Mononuclear cell (primary cell): ENCODE measurements at regions not wholly inside any gene's neighbourhood (a gene's known extent, or its start where the extent isn't known, plus 50 kb on each side); places are given as distances from the start of the nearest gene placed in this dataset.

Experiments
- H3K27me3 ChIP-seq: 2 replicates; pipeline ENCODE4 v1.6.0; 2011; ENCODE audit warnings: low read length, control low read depth; ENCODE audit not compliant: insufficient read depth
- H3K4me1 ChIP-seq: 2 replicates; pipeline ENCODE4 v1.5.1; 2011; ENCODE audit warnings: mild to moderate bottlenecking, low read length, control low read depth; ENCODE audit not compliant: insufficient read depth
- H3K4me3 ChIP-seq: 2 replicates; pipeline ENCODE4 v1.5.1; 2011; ENCODE audit warnings: mild to moderate bottlenecking, low read length, moderate library complexity
- H3K9me3 ChIP-seq: 2 replicates; pipeline ENCODE4 v1.5.1; 2011; ENCODE audit warnings: low read depth, mild to moderate bottlenecking, control low read depth, low read length

DNA sequence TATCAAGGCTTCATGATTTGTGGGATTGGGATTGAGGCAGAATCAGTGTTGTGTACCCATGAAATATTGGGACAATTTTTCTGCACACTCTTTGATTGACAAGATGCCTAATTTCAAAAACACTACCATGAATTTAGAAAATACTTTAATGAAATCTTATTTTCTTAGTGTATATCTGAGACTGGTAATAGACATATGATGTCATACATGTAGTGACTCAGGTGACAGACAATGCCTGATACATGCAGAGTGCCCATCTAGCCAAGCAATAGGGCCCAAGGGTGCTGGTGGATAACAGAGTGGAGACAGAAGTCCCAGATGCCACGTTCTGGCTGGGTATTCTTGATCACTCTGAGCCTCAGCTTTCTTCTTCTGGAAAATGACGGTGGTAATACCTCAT, 279.6 kb upstream of the ARID1B start:
- Histone ChIP-seq H3K27me3 (no peaks in the 10 kb centered on the region), H3K9me3 (no peaks in the 10 kb centered on the region), H3K4me1 (no peaks in the 10 kb centered on the region), H3K4me3 (no peak overlapping the region)

DNA sequence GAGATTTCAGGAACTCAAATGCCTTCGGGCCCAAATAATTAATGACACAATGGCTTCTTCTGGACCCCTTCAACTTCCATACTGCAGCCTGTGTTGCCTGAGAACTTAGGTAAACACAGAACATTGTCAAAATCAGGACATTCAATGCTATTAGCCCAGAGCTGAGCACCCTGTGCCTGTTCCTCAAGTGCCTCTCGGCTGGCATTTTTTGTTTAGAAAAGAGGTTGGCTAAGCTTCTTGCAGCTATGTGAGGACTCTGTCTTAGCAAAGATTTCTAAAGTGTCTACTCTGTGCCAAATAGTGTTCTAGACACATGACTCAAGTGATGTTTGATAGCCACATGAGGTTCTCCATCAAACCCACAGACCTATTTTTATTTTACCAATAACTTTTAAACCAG, 289.3 kb upstream of the ARID1B start:
- Histone ChIP-seq H3K9me3 (peaks cover 5% of the 10 kb centered on the region), H3K27me3 (no peaks in the 10 kb centered on the region), H3K4me3 (no peak overlapping the region), H3K4me1 (no peaks in the 10 kb centered on the region)

DNA sequence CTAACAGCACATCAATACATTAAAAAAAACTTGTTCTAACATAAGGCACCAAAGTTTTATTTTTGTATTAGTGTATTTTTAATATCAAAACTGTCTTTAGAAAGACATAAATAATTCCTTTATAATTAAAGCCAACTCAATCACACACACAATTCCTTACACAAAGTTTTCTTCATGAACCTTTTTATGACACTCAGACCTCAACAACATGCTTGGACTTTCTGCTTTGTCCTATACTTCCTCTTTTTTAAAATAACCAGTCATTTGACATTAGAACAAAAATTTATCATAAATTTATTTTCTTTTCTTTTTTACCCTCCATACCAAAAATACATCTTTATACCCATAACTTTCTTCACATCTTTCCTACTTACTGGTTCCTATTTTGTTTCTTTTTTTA, 292.0 kb upstream of the ARID1B start:
- H3K4me1 ChIP-seq = no peaks in the 10 kb centered on the region
- H3K4me3 ChIP-seq = no peak overlapping the region
- peaks cover 5% of the 10 kb centered on the region for H3K9me3 ChIP-seq
- no peaks in the 10 kb centered on the region for H3K27me3 ChIP-seq

DNA sequence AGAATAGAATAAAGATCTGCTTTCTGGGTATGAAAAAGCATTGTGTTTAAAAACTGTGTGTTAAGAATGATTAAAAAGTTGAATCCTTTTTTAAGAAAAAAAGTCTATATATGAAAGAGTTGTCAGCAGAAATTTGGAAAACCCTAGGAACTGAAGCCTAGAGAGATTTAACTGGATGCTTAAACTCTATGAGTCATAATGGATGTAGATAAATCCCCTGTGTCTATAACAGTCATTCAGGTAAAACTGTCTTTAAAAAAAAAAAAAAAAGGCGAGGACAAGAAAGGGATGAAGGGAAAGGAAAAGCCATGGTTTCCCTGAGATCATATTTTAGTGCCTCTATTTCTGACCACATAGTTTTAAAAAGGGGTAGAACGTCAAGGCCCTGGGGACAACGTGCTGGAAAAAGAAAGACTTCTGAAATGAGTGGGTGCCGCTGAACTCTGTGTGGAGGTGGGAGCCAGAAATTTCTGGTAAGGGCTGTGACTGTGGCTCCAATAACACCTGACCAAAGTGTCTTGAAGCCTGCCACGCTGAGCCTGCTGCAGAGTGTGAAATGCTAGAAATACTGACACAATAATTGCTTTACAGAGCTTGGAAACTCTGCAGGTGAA, 302.6 kb upstream of the ARID1B start:
- H3K4me1 ChIP-seq = no peaks in the 10 kb centered on the region

DNA sequence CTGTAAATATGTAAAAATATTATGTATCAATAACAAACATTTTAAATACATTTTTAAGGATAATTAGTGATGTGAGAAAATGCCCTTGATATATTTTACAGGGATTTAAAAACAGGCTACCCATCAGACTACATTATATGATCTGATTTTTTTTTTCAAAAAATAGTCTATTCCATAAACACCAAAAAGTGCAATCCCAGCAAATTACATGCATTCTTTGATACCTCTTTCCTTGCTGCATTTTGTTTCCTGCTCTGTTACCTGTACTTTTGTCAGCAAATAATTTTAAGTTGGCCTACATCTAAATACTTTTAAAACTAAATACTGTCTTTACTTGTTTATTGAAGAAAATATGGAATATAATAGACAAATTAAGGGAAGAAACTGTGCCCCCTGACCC, 306.2 kb upstream of the ARID1B start:
- Histone ChIP-seq H3K4me1 (no peaks in the 10 kb centered on the region), H3K9me3 (peaks cover 4% of the 10 kb centered on the region), H3K4me3 (no peak overlapping the region), H3K27me3 (no peaks in the 10 kb centered on the region)

More for the DNA sequence above, 302.6 kb upstream of the ARID1B start:
- no peak overlapping the region for H3K4me3 ChIP-seq
- no peaks in the 10 kb centered on the region for H3K27me3 ChIP-seq
- H3K9me3 ChIP-seq = peaks cover 4% of the 10 kb centered on the region

DNA sequence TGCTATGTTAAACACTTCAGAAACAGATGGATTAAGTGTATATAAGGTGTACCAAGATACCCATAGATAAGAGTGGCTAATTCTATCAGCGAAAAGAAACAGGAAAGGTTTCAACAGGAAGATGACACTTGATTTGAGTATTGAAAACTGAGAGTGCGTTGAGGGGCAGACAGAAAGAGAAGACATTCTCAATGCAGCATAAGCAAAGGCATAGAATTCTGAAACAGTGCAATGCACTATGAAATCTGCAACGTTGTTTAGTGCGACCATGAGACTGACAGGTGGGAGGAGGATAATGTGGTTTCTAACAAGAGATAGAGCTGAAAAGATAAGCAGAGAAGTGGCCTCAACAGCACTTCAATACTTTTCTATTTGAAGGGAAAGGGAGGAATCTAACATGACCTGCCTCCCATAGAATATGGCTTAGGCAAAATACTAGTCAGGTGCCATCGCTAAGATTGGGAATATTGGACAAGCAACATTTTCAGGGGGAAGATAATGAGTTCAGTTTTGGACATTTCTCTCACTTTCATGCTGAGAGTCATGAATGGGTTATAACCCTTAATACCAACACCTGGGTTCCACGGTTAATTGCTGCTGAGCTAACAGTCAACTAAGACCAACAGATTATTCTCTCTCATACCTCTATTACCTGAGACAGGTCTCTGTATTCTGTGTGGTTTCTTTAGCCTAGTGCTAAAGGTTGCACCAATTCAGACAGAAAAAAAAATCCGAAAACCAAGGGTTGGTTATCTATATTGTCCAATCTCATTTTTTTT, 312.9 kb upstream of the ARID1B start:
- no peak overlapping the region for H3K4me3 ChIP-seq
- H3K9me3 ChIP-seq = no peaks in the 10 kb centered on the region
- no peaks in the 10 kb centered on the region for H3K4me1 ChIP-seq
- H3K27me3 ChIP-seq = no peaks in the 10 kb centered on the region

DNA sequence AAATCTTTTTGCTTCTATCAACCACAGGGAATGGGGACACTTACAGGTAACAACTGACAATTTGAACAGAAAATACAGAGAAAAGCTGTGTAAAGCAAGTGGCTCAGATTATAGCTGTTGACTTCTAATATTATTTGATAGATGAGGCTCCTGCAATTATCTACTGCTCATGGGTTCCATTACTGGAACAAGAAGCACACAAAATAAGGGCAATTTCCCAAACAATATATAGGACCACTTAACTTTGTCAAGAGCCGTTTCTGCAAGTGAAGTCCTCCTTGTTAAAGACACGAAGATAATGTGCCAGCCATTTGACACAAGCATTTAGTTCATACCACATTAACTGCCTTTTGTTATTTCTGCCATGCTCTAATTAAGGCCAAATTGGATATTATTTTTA, 315.5 kb upstream of the ARID1B start:
- Histone ChIP-seq H3K4me3 (no peak overlapping the region), H3K27me3 (no peaks in the 10 kb centered on the region), H3K4me1 (no peaks in the 10 kb centered on the region), H3K9me3 (no peaks in the 10 kb centered on the region)

DNA sequence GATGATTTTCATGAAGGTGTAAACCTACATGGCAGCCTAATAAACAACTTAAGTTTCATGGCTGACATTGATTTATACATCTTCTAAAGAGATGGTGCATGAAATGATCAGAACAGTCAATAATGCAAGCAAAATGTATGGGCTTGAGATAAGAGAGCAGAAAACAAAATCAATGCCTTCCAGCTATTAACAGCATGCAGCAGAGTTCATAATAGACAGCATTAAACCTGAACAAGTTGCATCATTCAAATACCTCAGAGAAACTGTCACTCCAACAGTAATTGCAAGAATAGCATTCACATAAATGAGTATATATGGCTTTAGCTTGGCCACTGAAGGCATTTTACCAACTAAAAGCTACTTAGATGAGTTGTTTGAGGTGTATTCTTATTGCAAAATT, 319.6 kb upstream of the ARID1B start:
- Histone ChIP-seq H3K4me3 (no peak overlapping the region), H3K27me3 (no peaks in the 10 kb centered on the region), H3K4me1 (no peaks in the 10 kb centered on the region), H3K9me3 (no peaks in the 10 kb centered on the region)

DNA sequence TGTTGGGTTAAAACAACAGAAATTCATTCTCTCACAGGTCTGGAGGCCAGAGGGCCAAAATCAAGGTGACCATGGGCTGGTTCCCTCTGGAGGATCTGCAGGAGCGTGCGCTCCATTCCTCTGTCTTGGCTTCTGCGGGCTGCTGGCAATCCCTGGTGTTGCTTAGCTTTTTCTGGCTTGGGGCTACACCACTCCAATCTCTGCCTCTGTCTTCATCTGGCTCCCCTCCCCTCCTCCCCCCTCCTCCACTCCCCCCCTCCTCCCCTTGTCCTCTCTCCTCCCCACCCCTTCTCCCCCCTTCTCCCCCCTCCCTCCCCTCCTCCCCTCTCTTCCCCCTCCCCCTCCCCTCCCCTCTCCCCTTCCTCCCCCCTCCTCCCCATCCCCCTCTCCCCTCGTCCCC, 321.3 kb upstream of the ARID1B start:
- no peaks in the 10 kb centered on the region for H3K4me1 ChIP-seq
- no peak overlapping the region for H3K4me3 ChIP-seq
- no peaks in the 10 kb centered on the region for H3K9me3 ChIP-seq
- H3K27me3 ChIP-seq = no peaks in the 10 kb centered on the region

DNA sequence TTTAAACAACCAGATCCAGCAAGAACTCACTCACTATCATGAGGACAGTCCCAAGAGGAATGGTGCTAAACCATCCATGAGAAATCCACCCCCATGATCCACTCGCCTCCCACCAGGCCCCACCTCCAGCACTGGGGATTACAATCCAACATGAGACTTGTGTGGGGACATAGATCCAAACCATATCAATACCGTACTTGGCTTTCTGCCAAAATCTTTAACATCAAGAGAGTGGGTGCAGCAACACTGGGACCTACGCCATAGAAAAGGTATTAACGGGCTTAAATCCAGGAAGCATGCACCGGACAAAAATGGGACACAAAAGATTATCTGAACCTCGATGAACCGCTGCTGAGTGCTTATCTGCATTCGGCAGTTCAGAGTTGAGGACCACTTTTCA, 322.3 kb upstream of the ARID1B start:
- H3K4me3 ChIP-seq = no peak overlapping the region
- no peaks in the 10 kb centered on the region for H3K9me3 ChIP-seq
- H3K27me3 ChIP-seq = no peaks in the 10 kb centered on the region
- H3K4me1 ChIP-seq = no peaks in the 10 kb centered on the region

DNA sequence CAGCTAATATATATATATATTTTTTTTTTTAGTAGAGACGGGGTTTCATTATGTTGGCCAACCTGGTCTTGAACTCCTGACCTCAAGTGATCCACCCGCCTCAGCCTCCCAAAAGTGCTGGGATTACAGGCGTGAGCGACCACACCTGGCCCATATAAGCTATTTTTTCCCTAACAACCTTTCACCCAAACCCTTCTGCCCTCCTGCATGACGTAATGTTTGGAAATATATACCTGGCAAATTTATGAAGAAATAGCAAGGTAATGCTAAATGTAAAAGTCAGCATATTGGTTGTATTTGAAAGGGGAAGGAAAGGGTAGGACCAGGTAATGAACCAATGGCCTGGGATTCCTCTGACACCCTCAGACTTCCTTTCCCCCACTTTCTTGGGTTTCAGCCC, 325.5 kb upstream of the ARID1B start:
- no peaks in the 10 kb centered on the region for H3K9me3 ChIP-seq
- H3K4me1 ChIP-seq = no peaks in the 10 kb centered on the region
- no peak overlapping the region for H3K4me3 ChIP-seq
- H3K27me3 ChIP-seq = no peaks in the 10 kb centered on the region

DNA sequence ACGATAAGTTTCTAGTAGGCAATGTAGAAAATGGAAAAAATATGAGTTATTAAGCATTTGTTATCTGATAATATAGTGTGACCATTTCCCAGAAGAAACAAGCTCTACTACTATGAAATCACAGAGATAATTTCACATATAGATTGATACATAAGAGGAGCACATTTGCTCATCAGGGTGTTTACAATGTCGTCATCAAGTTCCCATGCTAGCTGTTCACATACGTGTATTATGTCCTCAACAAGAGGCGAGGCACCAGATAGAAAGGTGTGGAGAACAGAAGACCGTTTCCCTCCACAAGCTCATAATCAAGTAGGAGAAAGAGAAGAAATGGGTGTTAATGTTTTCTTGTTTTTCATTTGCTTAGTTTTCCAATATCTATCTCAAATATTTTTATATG, 326.1 kb upstream of the ARID1B start:
- Histone ChIP-seq H3K4me1 (no peaks in the 10 kb centered on the region), H3K27me3 (no peaks in the 10 kb centered on the region), H3K9me3 (no peaks in the 10 kb centered on the region), H3K4me3 (no peak overlapping the region)

DNA sequence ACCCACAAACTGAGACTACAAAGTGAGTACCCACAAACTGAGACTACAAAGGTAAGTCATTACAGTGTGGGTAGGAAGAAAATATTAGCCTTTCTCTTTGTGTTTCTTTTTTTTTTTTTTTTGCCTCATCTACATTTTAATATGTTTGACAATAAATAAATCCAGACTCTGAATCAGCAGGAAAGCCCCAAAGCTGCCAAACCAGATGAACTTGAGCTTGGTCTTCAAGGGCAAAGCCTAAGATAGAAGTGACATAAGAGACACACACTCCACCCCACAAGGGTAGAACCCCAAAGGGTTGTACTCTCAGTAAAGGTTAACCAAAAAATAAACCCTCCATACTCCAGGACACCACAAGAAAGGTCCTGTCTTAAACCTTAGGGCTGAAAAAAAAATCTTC, 326.8 kb upstream of the ARID1B start:
- no peak overlapping the region for H3K4me3 ChIP-seq
- H3K27me3 ChIP-seq = no peaks in the 10 kb centered on the region
- H3K4me1 ChIP-seq = no peaks in the 10 kb centered on the region
- H3K9me3 ChIP-seq = no peaks in the 10 kb centered on the region

DNA sequence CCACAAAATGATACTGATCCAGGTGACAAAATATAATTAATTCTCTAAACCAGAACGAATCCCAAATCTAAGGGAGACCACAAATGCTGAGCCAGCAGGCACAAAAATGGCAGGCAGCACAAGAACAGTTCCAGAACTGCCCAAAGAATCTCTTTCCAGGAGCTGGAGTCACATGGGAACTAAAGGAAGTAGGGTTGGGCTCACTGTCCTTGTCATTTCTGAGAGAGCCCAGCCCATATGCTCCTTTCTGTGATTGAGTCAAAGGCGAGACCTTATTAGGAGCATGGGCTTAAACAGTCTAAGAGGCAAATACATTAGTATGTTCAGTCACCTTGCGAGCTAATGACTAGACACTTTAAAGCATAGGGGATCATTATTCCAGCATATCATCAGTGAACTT, 327.6 kb upstream of the ARID1B start:
- no peaks in the 10 kb centered on the region for H3K4me1 ChIP-seq
- no peaks in the 10 kb centered on the region for H3K9me3 ChIP-seq
- H3K4me3 ChIP-seq = no peak overlapping the region
- H3K27me3 ChIP-seq = no peaks in the 10 kb centered on the region

DNA sequence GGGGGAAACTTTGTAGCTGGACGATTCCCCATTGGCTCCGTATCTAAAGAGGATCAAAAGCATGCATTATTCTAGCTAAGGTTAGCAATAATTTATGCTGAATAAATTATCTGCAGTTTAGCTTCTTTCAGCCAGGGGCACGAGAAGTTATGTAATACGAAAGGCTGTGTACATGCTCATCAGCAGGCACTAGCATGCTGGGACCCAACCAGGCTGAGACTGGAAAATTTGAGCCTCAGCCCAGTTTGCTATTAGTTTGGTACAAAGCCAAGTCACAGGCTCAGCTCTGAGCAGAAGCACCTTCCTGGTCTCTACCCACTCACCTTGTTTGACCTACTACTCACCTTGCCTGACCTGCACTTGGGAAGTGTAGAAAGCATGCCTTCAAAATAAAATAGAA, 328.1 kb upstream of the ARID1B start:
- H3K4me1 ChIP-seq = no peaks in the 10 kb centered on the region
- no peaks in the 10 kb centered on the region for H3K27me3 ChIP-seq
- H3K9me3 ChIP-seq = no peaks in the 10 kb centered on the region
- H3K4me3 ChIP-seq = no peak overlapping the region

DNA sequence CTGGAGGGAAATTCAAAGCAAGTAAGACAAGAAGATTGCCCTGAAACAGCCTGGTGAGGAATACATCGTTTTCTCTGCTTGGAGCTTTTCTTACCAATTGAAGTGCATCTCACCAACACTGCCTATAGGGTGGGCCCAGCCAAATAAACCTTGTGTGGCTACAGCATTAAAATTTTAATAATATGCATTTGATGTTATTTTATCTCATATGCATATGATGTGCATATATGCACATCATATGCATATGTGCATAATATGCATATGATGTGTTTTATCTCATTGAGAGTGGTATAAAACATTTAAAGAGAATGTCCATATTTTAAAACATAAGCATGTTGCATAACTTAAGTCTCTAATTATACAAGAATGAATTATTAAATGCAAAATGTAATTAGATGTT, 328.6 kb upstream of the ARID1B start:
- Histone ChIP-seq H3K4me3 (no peak overlapping the region), H3K27me3 (no peaks in the 10 kb centered on the region), H3K4me1 (no peaks in the 10 kb centered on the region)

More for the DNA sequence above, 328.6 kb upstream of the ARID1B start:
- no peaks in the 10 kb centered on the region for H3K9me3 ChIP-seq
